Parathyroid adenoma (tissue), 2 donors: ENCODE measurements at regions not wholly inside any gene's neighbourhood (a gene's known extent, or its start where the extent isn't known, plus 50 kb on each side); places are given as distances from the start of the nearest gene placed in this dataset.

Experiments
- H2AFZ ChIP-seq: fragments of 300-600 bp; sonication (generic); one replicate; pipeline ENCODE4 v1.7.0; 2017; ENCODE audit warnings: antibody characterized with exemption, mild to moderate bottlenecking
- H3K27ac ChIP-seq: fragments of 300-600 bp; sonication (generic); one replicate; pipeline ENCODE4 v1.7.0; 2017
- H3K27me3 ChIP-seq: fragments of 300-600 bp; sonication (generic); one replicate; pipeline ENCODE4 v1.7.0; 2017; ENCODE audit warnings: low read length; ENCODE audit not compliant: control insufficient read depth, insufficient read depth
- H3K36me3 ChIP-seq: fragments of 300-600 bp; sonication (generic); one replicate; pipeline ENCODE4 v1.7.0; 2017; ENCODE audit warnings: low read length; ENCODE audit not compliant: control insufficient read depth, insufficient read depth
- H3K4me1 ChIP-seq: fragments of 300-600 bp; sonication (generic); one replicate; pipeline ENCODE4 v1.7.0; 2017; ENCODE audit warnings: control low read depth
- H3K4me2 ChIP-seq: fragments of 300-600 bp; sonication (generic); one replicate; pipeline ENCODE4 v1.7.0; 2017; ENCODE audit warnings: low read length
- H3K4me3 ChIP-seq: fragments of 300-600 bp; sonication (generic); one replicate; pipeline ENCODE4 v1.7.0; 2017; ENCODE audit warnings: low read depth, low read length
- H3K79me2 ChIP-seq: fragments of 300-600 bp; sonication (generic); one replicate; pipeline ENCODE4 v1.7.0; 2017; ENCODE audit warnings: control low read depth
- H3K9ac ChIP-seq: fragments of 300-600 bp; sonication (generic); one replicate; pipeline ENCODE4 v1.7.0; 2017; ENCODE audit warnings: mild to moderate bottlenecking
- H3K9me3 ChIP-seq: fragments of 300-600 bp; sonication (generic); one replicate; pipeline ENCODE4 v1.7.0; 2017; ENCODE audit warnings: low read length; ENCODE audit not compliant: control insufficient read depth
- CTCF ChIP-seq: fragments of 300-600 bp; sonication (generic); IDR thresholded peaks from one replicate; pipeline ENCODE4 v1.7.0; 2017; ENCODE audit warnings: antibody characterized with exemption, mild to moderate bottlenecking
- donor health status: primary hyperparathyroidism.

DNA sequence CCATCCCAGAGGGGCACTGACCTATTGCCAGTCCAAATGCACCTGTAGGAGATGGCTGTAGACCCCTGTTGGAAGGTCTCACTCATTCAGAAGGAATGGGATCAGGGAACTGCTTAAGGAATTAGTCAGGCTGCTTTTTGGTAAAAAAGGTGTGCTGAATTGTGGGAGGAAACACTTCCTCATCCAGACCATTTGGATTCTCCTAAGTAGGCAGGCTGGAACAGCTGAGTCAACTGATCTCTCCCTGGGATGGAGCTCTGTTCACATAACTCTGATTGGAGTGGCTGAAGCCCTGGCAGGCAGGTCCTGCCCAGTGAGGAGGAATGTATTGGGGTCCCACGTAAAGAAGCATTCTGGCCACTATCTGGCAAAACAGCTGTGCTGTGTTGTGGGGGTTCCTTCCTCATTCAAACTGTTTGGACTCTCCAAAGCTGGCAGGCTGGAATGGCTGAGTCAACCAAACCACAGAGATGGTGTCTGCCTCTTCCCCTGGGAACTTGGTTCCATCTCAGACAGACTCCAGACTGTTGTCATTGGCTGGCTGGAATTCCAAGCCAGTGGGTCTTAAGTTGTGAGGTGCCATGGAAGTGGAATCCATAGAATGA lies 70.7 kb upstream of the PDC start:
- H2AFZ ChIP-seq: no peak overlapping the region
- no peaks in the 10 kb centered on the region for H3K27me3 ChIP-seq
- H3K4me2 ChIP-seq: no peak overlapping the region
- TF ChIP-seq CTCF: no peak
- H3K79me2 ChIP-seq: no peaks in the 10 kb centered on the region
- no peak overlapping the region for H3K9ac ChIP-seq
- H3K27ac ChIP-seq: no peak overlapping the region
- no peaks in the 10 kb centered on the region for H3K36me3 ChIP-seq
- no peak overlapping the region for H3K4me3 ChIP-seq
- H3K9me3 ChIP-seq: no peaks in the 10 kb centered on the region
- no peaks in the 10 kb centered on the region for H3K4me1 ChIP-seq

- TF ChIP-seq CTCF: no peak
- Histone ChIP-seq H3K27ac (no peak overlapping the region), H3K4me2 (no peak overlapping the region), H3K27me3 (no peaks in the 10 kb centered on the region), H2AFZ (no peak overlapping the region), H3K79me2 (no peaks in the 10 kb centered on the region), H3K4me3 (no peak overlapping the region), H3K9ac (no peak overlapping the region), H3K4me1 (no peaks in the 10 kb centered on the region), H3K36me3 (no peaks in the 10 kb centered on the region), H3K9me3 (no peaks in the 10 kb centered on the region)
Measured at GRCh38 chr1:186530109-186530508, 69.2 kb upstream of the PDC start.

GRCh38 chr1:186519982-186520381 lies 59.1 kb upstream of the PDC start:
- Histone ChIP-seq H3K4me3 (no peak overlapping the region), H3K27me3 (no peaks in the 10 kb centered on the region), H3K36me3 (no peaks in the 10 kb centered on the region), H2AFZ (no peak overlapping the region), H3K9me3 (no peaks in the 10 kb centered on the region), H3K9ac (no peak overlapping the region), H3K27ac (no peak overlapping the region), H3K4me1 (no peaks in the 10 kb centered on the region), H3K4me2 (no peak overlapping the region), H3K79me2 (no peaks in the 10 kb centered on the region)
- no peak for TF ChIP-seq CTCF

- Histone ChIP-seq H3K4me1 (no peaks in the 10 kb centered on the region), H3K27me3 (no peaks in the 10 kb centered on the region), H3K9me3 (no peaks in the 10 kb centered on the region), H3K9ac (no peak overlapping the region), H2AFZ (no peak overlapping the region), H3K4me2 (no peak overlapping the region), H3K36me3 (no peaks in the 10 kb centered on the region), H3K27ac (no peak overlapping the region), H3K79me2 (no peaks in the 10 kb centered on the region), H3K4me3 (no peak overlapping the region)
- TF ChIP-seq CTCF: no peak
Measured at GRCh38 chr1:186518822-186519381, 58.0 kb upstream of the PDC start.

DNA sequence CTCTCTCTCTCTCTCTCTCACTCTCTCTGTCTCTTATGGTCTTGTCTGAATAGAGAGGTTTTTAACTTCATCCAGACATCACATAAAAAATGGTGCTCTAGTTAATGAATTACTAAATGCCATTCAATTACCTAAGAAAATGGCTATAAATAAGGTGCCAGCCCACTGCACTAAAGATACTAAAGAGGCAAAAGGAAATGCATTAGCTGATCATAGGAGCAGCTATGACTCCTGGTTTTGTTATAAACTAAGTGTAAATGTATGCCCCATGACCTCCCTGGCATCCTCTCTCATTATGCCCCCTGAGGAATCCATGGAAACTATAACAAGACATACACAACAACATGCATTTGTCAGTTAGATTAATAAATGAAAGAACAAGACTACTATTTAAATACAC lies 57.5 kb upstream of the PDC start:
- no peaks in the 10 kb centered on the region for H3K79me2 ChIP-seq
- no peak overlapping the region for H3K4me3 ChIP-seq
- H3K36me3 ChIP-seq: no peaks in the 10 kb centered on the region
- no peak overlapping the region for H3K4me2 ChIP-seq
- no peak overlapping the region for H3K9ac ChIP-seq
- H3K27ac ChIP-seq: no peak overlapping the region
- H2AFZ ChIP-seq: no peak overlapping the region
- H3K9me3 ChIP-seq: no peaks in the 10 kb centered on the region
- H3K4me1 ChIP-seq: no peaks in the 10 kb centered on the region
- H3K27me3 ChIP-seq: no peaks in the 10 kb centered on the region
- TF ChIP-seq CTCF: no peak
